Fibroblast of gingiva (primary cell): ENCODE measurements at regions not wholly inside any gene's neighbourhood (a gene's known extent, or its start where the extent isn't known, plus 50 kb on each side); places are given as distances from the start of the nearest gene placed in this dataset.

Experiments used
- DNase-seq: peaks from one replicate; pipeline ENCODE4 v3.0.0-alpha.2; 2011; ENCODE audit warnings: low read depth

GRCh38 chr4:104677116-104677515, 182.4 kb upstream of the CXXC4 start:
- no peak for DNase-seq

GRCh38 chr4:104682311-104682710, 187.6 kb upstream of the CXXC4 start:
- no peak for DNase-seq

- DNase-seq, result no peak
Measured at GRCh38 chr4:104693601-104694201, 199.0 kb upstream of the CXXC4 start.

GRCh38 chr4:104716584-104716983, 221.9 kb upstream of the CXXC4 start:
- no peak for DNase-seq

- no peak for DNase-seq
Measured at GRCh38 chr4:104719539-104720230, 225.0 kb upstream of the CXXC4 start.

GRCh38 chr4:104722467-104722866, 227.8 kb upstream of the CXXC4 start:
- DNase-seq, result no peak

- DNase-seq, result no peak
Measured at GRCh38 chr4:104726002-104726401, 231.3 kb upstream of the CXXC4 start.

GRCh38 chr4:104727643-104728042, 232.9 kb upstream of the CXXC4 start:
- DNase-seq, result no peak

GRCh38 chr4:104728380-104729122, 233.9 kb upstream of the CXXC4 start:
- DNase-seq, result no peak

- no peak for DNase-seq
Measured at GRCh38 chr4:104732766-104733165, 238.1 kb upstream of the CXXC4 start.

- DNase-seq, result no peak
Measured at GRCh38 chr4:104735174-104735573, 240.5 kb upstream of the CXXC4 start.

- no peak for DNase-seq
Measured at GRCh38 chr4:104740161-104740560, 245.5 kb upstream of the CXXC4 start.

- no peak for DNase-seq
Measured at GRCh38 chr4:104743215-104743653, 248.5 kb upstream of the CXXC4 start.

GRCh38 chr4:104747635-104748034, 252.9 kb upstream of the CXXC4 start:
- no peak for DNase-seq

- DNase-seq, result no peak
Measured at GRCh38 chr4:104749062-104749461, 254.4 kb upstream of the CXXC4 start.

- no peak for DNase-seq
Measured at GRCh38 chr4:104750008-104750407, 255.3 kb upstream of the CXXC4 start.

- no peak for DNase-seq
Measured at GRCh38 chr4:104751468-104751867, 256.8 kb upstream of the CXXC4 start.

GRCh38 chr4:104752337-104752736, 257.6 kb upstream of the CXXC4 start:
- no peak for DNase-seq

GRCh38 chr4:104756837-104757236, 262.1 kb upstream of the CXXC4 start:
- no peak for DNase-seq

- DNase-seq, result no peak
Measured at GRCh38 chr4:104758574-104758973, 263.9 kb upstream of the CXXC4 start.

GRCh38 chr4:104763554-104764222, 269.0 kb upstream of the CXXC4 start:
- no peak for DNase-seq

- no peak for DNase-seq
Measured at GRCh38 chr4:104766676-104767075, 272.0 kb upstream of the CXXC4 start.

- DNase-seq, result no peak
Measured at GRCh38 chr4:104772849-104773248, 278.2 kb upstream of the CXXC4 start.
